ENCODE measurements at regions not wholly inside any gene's neighbourhood (a gene's known extent, or its start where the extent isn't known, plus 50 kb on each side); places are given as distances from the start of the nearest gene placed in this dataset.

- H3K36me3 ChIP-seq (replicated peaks): no peaks in the 10 kb centered on the region
- no peak overlapping the region for H3K4me3 ChIP-seq (ENCODE audit: low read depth, low read length)
- no peak for DNase-seq
- TF ChIP-seq CTCF (IDR thresholded peaks at IDR 0.05; ENCODE audit: low read depth, low read length, missing control alignments): no peak
- no peak overlapping the region for H3K27ac ChIP-seq
- in situ Hi-C loops (cut with HindIII; ENCODE audit: low pct_ligation_motif_present, low sequenced_read_pairs): no loop called here
- H3K27me3 ChIP-seq (replicated peaks): no peaks in the 10 kb centered on the region
These were observed 341.0 kb upstream of the POU5F2 start for GRCh38 chr5:94082405-94082804.

DNA sequence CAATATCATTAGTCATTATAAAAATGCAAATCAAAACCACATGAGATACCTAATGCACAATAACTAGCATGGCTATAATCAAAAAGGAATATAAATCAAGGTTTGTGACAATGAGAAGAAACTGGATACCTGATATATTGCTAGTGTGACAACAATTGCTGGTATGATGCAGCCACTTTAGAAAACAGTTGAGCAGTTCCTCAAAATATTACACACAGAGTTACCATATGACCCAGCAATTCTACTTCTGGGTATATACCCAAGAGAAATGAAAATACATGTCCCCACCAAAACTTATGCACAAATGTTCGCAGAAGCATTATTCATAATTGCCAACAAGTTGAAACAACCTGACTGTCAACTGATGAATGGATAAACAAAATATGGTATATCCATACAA lies 339.7 kb upstream of the POU5F2 start:
- in situ Hi-C loops (cut with HindIII; ENCODE audit: low pct_ligation_motif_present, low sequenced_read_pairs): no loop called here
- no peak for DNase-seq
- Histone ChIP-seq H3K4me3 (ENCODE audit: low read depth, low read length) (no peak overlapping the region), H3K36me3 (replicated peaks) (no peaks in the 10 kb centered on the region), H3K27ac (no peak overlapping the region), H3K27me3 (replicated peaks) (no peaks in the 10 kb centered on the region)
- no peak for TF ChIP-seq CTCF (IDR thresholded peaks at IDR 0.05; ENCODE audit: low read depth, low read length, missing control alignments)

DNA sequence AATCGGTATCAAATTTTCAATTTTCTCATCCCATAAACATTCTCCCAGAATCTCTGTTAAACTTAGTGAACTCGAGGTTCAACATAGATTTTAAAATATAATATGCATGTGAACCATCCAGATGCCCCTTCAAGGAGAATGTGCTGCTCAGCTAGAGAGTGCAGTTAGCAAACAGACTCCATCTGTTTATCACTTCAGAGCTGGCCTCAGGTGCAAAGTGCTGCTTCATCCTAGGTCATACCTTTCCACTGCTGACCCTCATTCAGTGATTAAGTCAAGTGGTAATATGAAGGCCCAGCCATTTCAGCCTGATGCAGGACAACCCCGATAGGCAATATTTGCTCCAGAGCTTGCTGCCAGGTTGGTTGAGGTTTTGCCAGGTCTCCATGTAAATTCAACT lies 339.0 kb upstream of the POU5F2 start:
- Histone ChIP-seq H3K4me3 (ENCODE audit: low read depth, low read length) (no peak overlapping the region), H3K27ac (no peak overlapping the region), H3K36me3 (replicated peaks) (no peaks in the 10 kb centered on the region), H3K27me3 (replicated peaks) (no peaks in the 10 kb centered on the region)
- in situ Hi-C loops (cut with HindIII; ENCODE audit: low pct_ligation_motif_present, low sequenced_read_pairs): no loop called here
- DNase-seq: no peak
- TF ChIP-seq CTCF (IDR thresholded peaks at IDR 0.05; ENCODE audit: low read depth, low read length, missing control alignments): no peak

- no peak for DNase-seq
These were observed 330.7 kb upstream of the POU5F2 start for GRCh38 chr5:94072116-94072515.

DNA sequence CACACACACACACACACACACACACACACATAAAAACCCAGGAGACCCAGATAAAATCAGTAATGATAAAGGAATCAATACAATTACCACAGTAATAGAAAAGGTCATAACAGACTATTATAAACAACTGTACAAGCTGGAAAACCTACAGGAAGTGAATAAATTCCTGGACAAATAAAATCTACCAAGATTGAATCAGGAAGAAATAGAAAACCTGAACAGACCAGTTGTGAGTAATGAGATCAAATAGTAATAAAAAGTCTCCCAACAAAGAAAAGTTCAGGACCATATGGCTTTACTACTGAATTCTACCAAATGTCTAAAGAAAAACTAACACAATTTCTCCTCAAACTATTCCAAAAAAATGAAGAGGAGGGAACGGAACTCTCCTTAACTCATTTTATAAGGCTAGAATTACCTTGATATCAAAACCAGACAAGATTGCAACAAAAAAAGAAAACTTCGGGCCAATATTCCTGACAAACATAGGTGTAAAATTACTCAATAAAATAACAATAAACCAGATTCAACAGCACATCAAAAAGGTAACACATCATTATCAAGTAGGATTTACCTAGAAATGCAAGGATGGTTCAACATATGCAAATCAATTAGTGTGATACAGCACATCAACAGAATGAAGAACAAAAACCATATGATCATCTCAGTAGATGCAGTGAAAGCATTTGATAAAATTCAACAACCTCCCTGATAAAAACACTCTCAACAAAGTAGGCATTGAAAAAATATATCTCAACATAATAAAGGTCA lies 325.2 kb upstream of the POU5F2 start:
- no peak for DNase-seq
- Histone ChIP-seq H3K36me3 (replicated peaks) (no peaks in the 10 kb centered on the region), H3K27ac (no peak overlapping the region), H3K27me3 (replicated peaks) (no peaks in the 10 kb centered on the region), H3K4me3 (ENCODE audit: low read depth, low read length) (no peak overlapping the region)
- TF ChIP-seq CTCF (IDR thresholded peaks at IDR 0.05; ENCODE audit: low read depth, low read length, missing control alignments): no peak
- in situ Hi-C loops (cut with HindIII; ENCODE audit: low pct_ligation_motif_present, low sequenced_read_pairs): no loop called here

More at GRCh38 chr5:94072116-94072515, 330.7 kb upstream of the POU5F2 start:
- in situ Hi-C loops (cut with HindIII; ENCODE audit: low pct_ligation_motif_present, low sequenced_read_pairs): no loop called here
- no peak overlapping the region for H3K27ac ChIP-seq
- H3K36me3 ChIP-seq (replicated peaks): no peaks in the 10 kb centered on the region
- H3K27me3 ChIP-seq (replicated peaks): no peaks in the 10 kb centered on the region
- no peak for TF ChIP-seq CTCF (IDR thresholded peaks at IDR 0.05; ENCODE audit: low read depth, low read length, missing control alignments)
- no peak overlapping the region for H3K4me3 ChIP-seq (ENCODE audit: low read depth, low read length)

- in situ Hi-C loops (cut with HindIII; ENCODE audit: low pct_ligation_motif_present, low sequenced_read_pairs): no loop called here
- H3K27me3 ChIP-seq (replicated peaks): no peaks in the 10 kb centered on the region
- H3K36me3 ChIP-seq (replicated peaks): no peaks in the 10 kb centered on the region
- no peak for TF ChIP-seq CTCF (IDR thresholded peaks at IDR 0.05; ENCODE audit: low read depth, low read length, missing control alignments)
- DNase-seq: no peak
- H3K4me3 ChIP-seq (ENCODE audit: low read depth, low read length): no peak overlapping the region
- no peak overlapping the region for H3K27ac ChIP-seq
These were observed 322.6 kb upstream of the POU5F2 start for GRCh38 chr5:94064025-94064424.

Measured in brain microvascular endothelial cell (primary cell).